ENCODE measurements at regions not wholly inside any gene's neighbourhood (a gene's known extent, or its start where the extent isn't known, plus 50 kb on each side); places are given as distances from the start of the nearest gene placed in this dataset.

GRCh38 chr11:44510372-44510771 is 55.1 kb upstream of the CD82 start:
- no peak overlapping the region for H3K27ac ChIP-seq
- TF ChIP-seq ZFX (IDR thresholded peaks at IDR 0.05) (no peak), CTCF (conservative IDR thresholded peaks at IDR 0.05) (no peak)

GRCh38 chr11:44512818-44513217 is 52.6 kb upstream of the CD82 start:
- TF ChIP-seq ZFX (IDR thresholded peaks at IDR 0.05) (no peak), CTCF (conservative IDR thresholded peaks at IDR 0.05) (no peak)
- H3K27ac ChIP-seq, result no peak overlapping the region

- no peak overlapping the region for H3K27ac ChIP-seq
Measured at GRCh38 chr11:44515048-44515447, 50.4 kb upstream of the CD82 start.

More at GRCh38 chr11:44515048-44515447, 50.4 kb upstream of the CD82 start:
- TF ChIP-seq ZFX (IDR thresholded peaks at IDR 0.05) (no peak), CTCF (conservative IDR thresholded peaks at IDR 0.05) (no peak)

All from C4-2B (cell line).